ENCODE measurements at regions not wholly inside any gene's neighbourhood (a gene's known extent, or its start where the extent isn't known, plus 50 kb on each side); places are given as distances from the start of the nearest gene placed in this dataset.
A peak's percentile ranks its signal among the peaks of the same experiment; 100 is the strongest.
"Not testable (repeated sequence)": the region's sequence is repeated elsewhere in the genome, so short reads cannot be mapped to it uniquely, and the experiment has no call there.

GRCh38 chr6:68122032-68122431 is 513.0 kb upstream of the ADGRB3 start:
- H3K27me3 ChIP-seq (ENCODE audit: insufficient read depth, low read depth), result no peaks in the 10 kb centered on the region
- H3K4me1 ChIP-seq (ENCODE audit: low read depth, poor library complexity, severe bottlenecking), result no peaks in the 10 kb centered on the region
- no peaks in the 10 kb centered on the region for H4K20me1 ChIP-seq (ENCODE audit: insufficient read depth)
- no peak overlapping the region for H3K4me3 ChIP-seq (IDR thresholded peaks at IDR 0.05; ENCODE audit: insufficient read depth, low read depth, low read length)
- TF ChIP-seq, protein P1, sequence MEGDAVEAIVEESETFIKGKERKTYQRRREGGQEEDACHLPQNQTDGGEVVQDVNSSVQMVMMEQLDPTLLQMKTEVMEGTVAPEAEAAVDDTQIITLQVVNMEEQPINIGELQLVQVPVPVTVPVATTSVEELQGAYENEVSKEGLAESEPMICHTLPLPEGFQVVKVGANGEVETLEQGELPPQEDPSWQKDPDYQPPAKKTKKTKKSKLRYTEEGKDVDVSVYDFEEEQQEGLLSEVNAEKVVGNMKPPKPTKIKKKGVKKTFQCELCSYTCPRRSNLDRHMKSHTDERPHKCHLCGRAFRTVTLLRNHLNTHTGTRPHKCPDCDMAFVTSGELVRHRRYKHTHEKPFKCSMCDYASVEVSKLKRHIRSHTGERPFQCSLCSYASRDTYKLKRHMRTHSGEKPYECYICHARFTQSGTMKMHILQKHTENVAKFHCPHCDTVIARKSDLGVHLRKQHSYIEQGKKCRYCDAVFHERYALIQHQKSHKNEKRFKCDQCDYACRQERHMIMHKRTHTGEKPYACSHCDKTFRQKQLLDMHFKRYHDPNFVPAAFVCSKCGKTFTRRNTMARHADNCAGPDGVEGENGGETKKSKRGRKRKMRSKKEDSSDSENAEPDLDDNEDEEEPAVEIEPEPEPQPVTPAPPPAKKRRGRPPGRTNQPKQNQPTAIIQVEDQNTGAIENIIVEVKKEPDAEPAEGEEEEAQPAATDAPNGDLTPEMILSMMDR (conservative IDR thresholded peaks at IDR 0.05; ENCODE audit: low read depth, low read length), result no peak
- H3K9ac ChIP-seq, result no peak overlapping the region
- H3K36me3 ChIP-seq (ENCODE audit: insufficient read depth), result no peaks in the 10 kb centered on the region
- H2AFZ ChIP-seq (ENCODE audit: low read depth), result no peak overlapping the region
- no peaks in the 10 kb centered on the region for H3K79me2 ChIP-seq (ENCODE audit: insufficient read depth, low read depth)
- no peak overlapping the region for H3K4me2 ChIP-seq
- no peak overlapping the region for H3K27ac ChIP-seq

GRCh38 chr6:68120954-68121353 is 514.1 kb upstream of the ADGRB3 start:
- not testable (repeated sequence) for H4K20me1 ChIP-seq (ENCODE audit: insufficient read depth); H3K4me3 ChIP-seq (IDR thresholded peaks at IDR 0.05; ENCODE audit: insufficient read depth, low read depth, low read length); H3K27me3 ChIP-seq (ENCODE audit: insufficient read depth, low read depth); H2AFZ ChIP-seq (ENCODE audit: low read depth); H3K79me2 ChIP-seq (ENCODE audit: insufficient read depth, low read depth); H3K4me2 ChIP-seq; H3K27ac ChIP-seq; H3K9ac ChIP-seq; H3K36me3 ChIP-seq (ENCODE audit: insufficient read depth); H3K4me1 ChIP-seq (ENCODE audit: low read depth, poor library complexity, severe bottlenecking)

- no peak overlapping the region for H3K9ac ChIP-seq
- no peaks in the 10 kb centered on the region for H3K79me2 ChIP-seq (ENCODE audit: insufficient read depth, low read depth)
- no peak overlapping the region for H3K4me2 ChIP-seq
- no peaks in the 10 kb centered on the region for H3K36me3 ChIP-seq (ENCODE audit: insufficient read depth)
- TF ChIP-seq, protein P1 (conservative IDR thresholded peaks at IDR 0.05; ENCODE audit: low read depth, low read length), result no peak
- no peak overlapping the region for H2AFZ ChIP-seq (ENCODE audit: low read depth)
- H3K4me3 ChIP-seq (IDR thresholded peaks at IDR 0.05; ENCODE audit: insufficient read depth, low read depth, low read length), result no peak overlapping the region
- no peaks in the 10 kb centered on the region for H4K20me1 ChIP-seq (ENCODE audit: insufficient read depth)
- H3K27me3 ChIP-seq (ENCODE audit: insufficient read depth, low read depth), result no peaks in the 10 kb centered on the region
- no peaks in the 10 kb centered on the region for H3K4me1 ChIP-seq (ENCODE audit: low read depth, poor library complexity, severe bottlenecking)
- H3K27ac ChIP-seq, result no peak overlapping the region
These were observed 520.5 kb upstream of the ADGRB3 start for GRCh38 chr6:68114463-68115047.

GRCh38 chr6:68108233-68108835 is 526.7 kb upstream of the ADGRB3 start:
- Histone ChIP-seq H3K79me2 (ENCODE audit: insufficient read depth, low read depth) (no peaks in the 10 kb centered on the region), H3K4me2 (no peak overlapping the region), H3K36me3 (ENCODE audit: insufficient read depth) (no peaks in the 10 kb centered on the region), H4K20me1 (ENCODE audit: insufficient read depth) (no peaks in the 10 kb centered on the region), H2AFZ (ENCODE audit: low read depth) (peak overlapping the region; percentile 44), H3K4me3 (IDR thresholded peaks at IDR 0.05; ENCODE audit: insufficient read depth, low read depth, low read length) (no peak overlapping the region), H3K4me1 (ENCODE audit: low read depth, poor library complexity, severe bottlenecking) (peaks cover 14% of the 10 kb centered on the region), H3K27me3 (ENCODE audit: insufficient read depth, low read depth) (no peaks in the 10 kb centered on the region), H3K9ac (no peak overlapping the region), H3K27ac (no peak overlapping the region)
- TF ChIP-seq, protein P1 (conservative IDR thresholded peaks at IDR 0.05; ENCODE audit: low read depth, low read length), result no peak

- no peaks in the 10 kb centered on the region for H4K20me1 ChIP-seq (ENCODE audit: insufficient read depth)
- no peaks in the 10 kb centered on the region for H3K79me2 ChIP-seq (ENCODE audit: insufficient read depth, low read depth)
- H3K27ac ChIP-seq, result no peak overlapping the region
- no peaks in the 10 kb centered on the region for H3K4me1 ChIP-seq (ENCODE audit: low read depth, poor library complexity, severe bottlenecking)
- H3K4me3 ChIP-seq (IDR thresholded peaks at IDR 0.05; ENCODE audit: insufficient read depth, low read depth, low read length), result no peak overlapping the region
- no peak overlapping the region for H3K9ac ChIP-seq
- H3K4me2 ChIP-seq, result no peak overlapping the region
- H3K27me3 ChIP-seq (ENCODE audit: insufficient read depth, low read depth), result no peaks in the 10 kb centered on the region
- TF ChIP-seq, protein P1 (conservative IDR thresholded peaks at IDR 0.05; ENCODE audit: low read depth, low read length), result no peak
- H2AFZ ChIP-seq (ENCODE audit: low read depth), result no peak overlapping the region
- no peaks in the 10 kb centered on the region for H3K36me3 ChIP-seq (ENCODE audit: insufficient read depth)
These were observed 541.0 kb upstream of the ADGRB3 start for GRCh38 chr6:68094070-68094469.
